ENCODE measurements at regions not wholly inside any gene's neighbourhood (a gene's known extent, or its start where the extent isn't known, plus 50 kb on each side); places are given as distances from the start of the nearest gene placed in this dataset.

GRCh38 chr9:25094518-25094917 lies 548.8 kb upstream of the IZUMO3 start:
- TF ChIP-seq CTCF (IDR thresholded peaks at IDR 0.05) (no peak), POLR2A (IDR thresholded peaks at IDR 0.05) (no peak)
